ENCODE measurements at regions not wholly inside any gene's neighbourhood (a gene's known extent, or its start where the extent isn't known, plus 50 kb on each side); places are given as distances from the start of the nearest gene placed in this dataset.

DNA sequence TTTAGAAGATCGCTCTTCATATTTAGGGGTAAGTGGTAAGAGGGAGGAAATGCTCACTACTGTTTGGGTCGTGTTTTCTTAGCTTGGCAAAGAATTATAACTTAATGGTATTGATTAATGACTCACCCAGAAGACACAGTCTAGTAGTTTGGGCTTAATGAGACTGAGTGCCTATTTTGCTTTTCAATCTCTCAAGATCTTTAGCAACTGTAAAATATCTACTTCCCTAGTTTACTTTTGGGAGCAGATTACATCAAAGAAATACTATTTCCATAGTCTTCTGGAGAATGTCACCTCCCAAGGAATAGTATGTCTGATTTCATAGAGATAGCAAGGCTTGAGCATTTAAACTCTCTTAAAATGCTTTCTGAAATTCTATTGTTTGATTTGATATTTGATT, 100.5 kb upstream of the SLC25A13 start:
- TF ChIP-seq, protein P1, sequence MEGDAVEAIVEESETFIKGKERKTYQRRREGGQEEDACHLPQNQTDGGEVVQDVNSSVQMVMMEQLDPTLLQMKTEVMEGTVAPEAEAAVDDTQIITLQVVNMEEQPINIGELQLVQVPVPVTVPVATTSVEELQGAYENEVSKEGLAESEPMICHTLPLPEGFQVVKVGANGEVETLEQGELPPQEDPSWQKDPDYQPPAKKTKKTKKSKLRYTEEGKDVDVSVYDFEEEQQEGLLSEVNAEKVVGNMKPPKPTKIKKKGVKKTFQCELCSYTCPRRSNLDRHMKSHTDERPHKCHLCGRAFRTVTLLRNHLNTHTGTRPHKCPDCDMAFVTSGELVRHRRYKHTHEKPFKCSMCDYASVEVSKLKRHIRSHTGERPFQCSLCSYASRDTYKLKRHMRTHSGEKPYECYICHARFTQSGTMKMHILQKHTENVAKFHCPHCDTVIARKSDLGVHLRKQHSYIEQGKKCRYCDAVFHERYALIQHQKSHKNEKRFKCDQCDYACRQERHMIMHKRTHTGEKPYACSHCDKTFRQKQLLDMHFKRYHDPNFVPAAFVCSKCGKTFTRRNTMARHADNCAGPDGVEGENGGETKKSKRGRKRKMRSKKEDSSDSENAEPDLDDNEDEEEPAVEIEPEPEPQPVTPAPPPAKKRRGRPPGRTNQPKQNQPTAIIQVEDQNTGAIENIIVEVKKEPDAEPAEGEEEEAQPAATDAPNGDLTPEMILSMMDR (IDR thresholded peaks at IDR 0.05 in 2 of 3, conservative IDR thresholded peaks at IDR 0.05 in 1 of 3; ENCODE audit: borderline replicate concordance in 1 of 3, insufficient read depth in 1 of 3, low read depth in 2 of 3, low read length in 2 of 3), result no peak
- TF ChIP-seq EZH2 (IDR thresholded peaks at IDR 0.05), result no peak
- no peak for TF ChIP-seq POLR2AphosphoS5 (IDR thresholded peaks at IDR 0.05; ENCODE audit: low read depth, low read length)
- no peak for TF ChIP-seq SP1 (IDR thresholded peaks at IDR 0.05; ENCODE audit: low read depth)
- no peak for TF ChIP-seq POLR2A (IDR thresholded peaks at IDR 0.05; ENCODE audit: borderline replicate concordance, extremely low read depth, insufficient read depth, insufficient read length)
- TF ChIP-seq, protein P2, sequence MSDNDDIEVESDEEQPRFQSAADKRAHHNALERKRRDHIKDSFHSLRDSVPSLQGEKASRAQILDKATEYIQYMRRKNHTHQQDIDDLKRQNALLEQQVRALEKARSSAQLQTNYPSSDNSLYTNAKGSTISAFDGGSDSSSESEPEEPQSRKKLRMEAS (IDR thresholded peaks at IDR 0.05), result no peak
- no peak for TF ChIP-seq SIN3A (IDR thresholded peaks at IDR 0.05; ENCODE audit: low read depth)
- TF ChIP-seq YY1 (IDR thresholded peaks at IDR 0.05; ENCODE audit: extremely low read depth, insufficient replicate concordance, low read depth, low read length), result no peak

Measured in HCT116 (cell line).